NAMALWA (cell line): ENCODE measurements at regions not wholly inside any gene's neighbourhood (a gene's known extent, or its start where the extent isn't known, plus 50 kb on each side); places are given as distances from the start of the nearest gene placed in this dataset.
"Not testable (repeated sequence)": the region's sequence is repeated elsewhere in the genome, so short reads cannot be mapped to it uniquely, and the experiment has no call there.

Experiments used
- DNase-seq: peaks from one replicate; pipeline ENCODE4 v3.0.0-alpha.2; 2015; ENCODE audit warnings: low spot score

DNA sequence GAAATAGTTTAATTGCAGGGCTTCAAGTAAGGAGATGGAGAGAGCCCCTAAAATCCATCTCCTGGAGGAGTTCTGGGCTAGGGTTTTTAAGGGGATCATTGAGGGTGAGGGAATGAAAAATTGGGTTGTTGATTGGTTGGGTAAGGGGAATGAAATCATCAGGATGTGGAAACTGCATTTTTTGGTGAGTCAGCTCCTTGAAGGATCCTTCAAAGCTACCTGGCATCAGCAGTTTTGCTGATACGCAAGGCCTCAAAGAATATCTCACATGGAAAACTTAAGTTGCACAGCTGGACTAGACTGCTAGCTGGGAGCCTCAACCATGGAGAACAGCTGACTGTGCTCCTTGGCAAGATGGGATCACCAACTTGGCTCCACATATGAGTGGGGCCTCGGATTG lies 136.7 kb downstream of the FGF10 start:
- DNase-seq: no peak

DNA sequence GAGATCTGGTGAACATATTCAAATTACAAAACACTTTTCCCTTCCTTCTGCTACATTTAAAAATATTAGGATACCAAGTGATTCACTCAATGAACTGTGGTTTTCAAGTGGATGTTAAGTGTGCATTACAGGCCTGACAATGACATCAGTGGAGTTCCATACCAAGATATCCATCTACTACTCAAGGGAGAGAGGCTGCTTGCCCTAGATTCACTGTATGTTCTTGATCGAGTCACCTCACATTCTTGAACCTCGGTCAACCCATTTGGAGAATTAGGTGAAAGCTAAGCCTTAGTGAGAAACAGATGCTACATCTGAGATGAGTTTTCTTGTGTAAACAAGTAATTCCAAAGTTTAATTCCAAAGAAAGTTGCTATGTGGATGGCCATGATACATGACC lies 142.2 kb downstream of the FGF10 start:
- no peak for DNase-seq

- no peak for DNase-seq
Observed at GRCh38 chr5:44245935-44246334, 143.3 kb downstream of the FGF10 start.

- DNase-seq: no peak
Observed at GRCh38 chr5:44242791-44243190, 146.4 kb downstream of the FGF10 start.

DNA sequence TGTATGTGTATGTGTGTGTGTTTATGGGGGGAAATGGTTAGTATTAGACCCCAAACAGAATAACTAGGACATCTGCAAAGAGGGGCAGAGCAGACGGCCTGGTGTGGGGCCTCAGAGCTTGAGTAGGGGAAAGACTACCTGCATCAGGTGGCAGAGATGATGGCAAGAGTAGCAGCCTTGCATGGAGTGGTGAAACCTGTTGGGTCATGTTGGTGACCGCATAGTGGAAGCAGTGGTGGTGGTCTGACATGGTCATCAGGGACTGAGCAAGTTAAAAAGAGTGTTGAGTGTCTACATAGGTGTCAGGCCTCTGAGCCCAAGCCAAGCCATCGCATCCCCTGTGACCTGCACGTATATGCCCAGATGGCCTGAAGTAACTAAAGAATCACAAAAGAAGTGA lies 153.2 kb downstream of the FGF10 start:
- DNase-seq: no peak

- no peak for DNase-seq
Observed at GRCh38 chr5:44233691-44234090, 155.5 kb downstream of the FGF10 start.

DNA sequence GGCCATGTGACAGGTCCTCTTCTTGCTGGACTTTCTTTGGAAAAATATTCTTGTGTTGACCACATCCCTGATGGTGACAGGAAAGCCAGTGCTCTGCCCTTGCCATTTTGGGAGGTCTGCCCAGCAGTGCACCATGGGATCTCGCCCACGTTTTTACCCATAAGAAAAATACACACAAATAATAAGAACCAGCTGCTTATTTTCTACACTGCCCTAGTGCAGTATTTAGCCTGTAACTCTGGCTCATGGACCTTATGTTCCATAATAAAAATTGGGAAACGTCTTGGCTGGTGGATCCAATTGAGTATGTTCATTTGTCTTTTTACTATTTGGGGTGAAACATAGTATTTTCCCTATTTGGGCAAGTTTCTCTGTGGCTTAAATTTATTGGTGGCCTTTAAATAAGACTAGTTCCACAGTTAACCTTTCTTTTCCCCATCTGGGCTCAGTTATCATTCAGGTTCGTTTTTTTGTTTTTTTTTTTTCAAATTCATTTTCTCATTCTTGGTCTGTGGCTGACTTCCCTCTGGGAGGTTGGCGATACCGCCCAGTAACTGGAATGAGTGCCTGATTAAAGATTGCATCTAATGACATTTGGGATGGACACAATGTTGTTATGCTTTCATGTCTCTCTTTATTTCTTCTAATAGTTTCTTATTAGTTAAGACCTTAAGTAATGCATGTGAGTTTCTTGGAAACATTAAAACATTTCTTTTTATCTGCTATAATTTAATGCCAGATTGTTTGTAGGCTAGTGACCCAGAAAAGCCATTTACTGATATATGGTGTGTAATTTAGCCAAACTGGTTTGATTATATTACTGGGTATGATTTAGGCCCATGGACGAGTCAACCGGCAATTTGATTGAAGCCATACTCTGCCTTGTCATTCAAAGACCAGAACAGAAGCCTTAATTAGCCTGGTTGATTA lies 163.7 kb downstream of the FGF10 start:
- no peak for DNase-seq

- DNase-seq: no peak
Observed at GRCh38 chr5:44199408-44199807, 189.8 kb downstream of the FGF10 start.

DNA sequence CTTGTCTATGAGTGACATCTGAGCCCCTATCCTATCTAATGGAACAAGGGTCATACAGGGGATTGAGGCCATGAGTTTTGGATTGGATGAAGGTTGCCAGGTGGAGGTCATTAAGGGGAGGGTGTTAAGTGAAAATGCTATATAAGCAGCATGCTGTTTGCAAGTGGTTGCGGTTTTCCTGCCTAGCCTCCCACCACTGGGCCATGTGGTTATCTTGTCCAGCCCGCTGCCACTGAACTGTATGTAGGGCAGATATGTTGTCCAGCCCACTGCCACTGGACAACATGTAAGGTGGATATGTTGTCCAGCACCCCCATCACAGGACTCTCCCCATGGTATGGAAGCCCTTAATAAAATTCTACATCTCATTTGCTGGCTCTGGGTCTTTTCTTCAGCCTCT lies 200.0 kb downstream of the FGF10 start:
- DNase-seq: no peak

GRCh38 chr5:44187973-44188372 lies 201.2 kb downstream of the FGF10 start:
- no peak for DNase-seq

- DNase-seq: no peak
Observed at GRCh38 chr5:44183753-44184152, 205.5 kb downstream of the FGF10 start.

- no peak for DNase-seq
Observed at GRCh38 chr5:44183312-44183711, 205.9 kb downstream of the FGF10 start.

DNA sequence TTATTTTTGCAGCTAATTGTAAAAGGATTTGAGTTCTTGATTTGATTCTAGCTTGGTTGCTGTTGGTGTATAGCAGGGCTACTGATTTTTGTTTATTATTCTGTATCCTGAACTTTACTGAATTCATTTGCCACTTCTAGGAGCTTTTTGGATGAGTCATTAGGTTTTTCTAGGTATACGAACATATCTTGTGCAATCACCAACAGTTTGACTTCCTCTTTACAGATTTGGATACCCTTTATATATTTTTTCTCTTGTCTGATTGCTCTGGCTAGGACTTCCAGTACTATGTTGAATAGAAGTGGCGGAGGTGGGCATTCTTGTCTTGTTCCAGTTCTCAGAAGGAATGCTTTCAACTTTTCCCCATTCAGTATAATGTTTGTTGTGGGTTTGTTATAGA lies 210.8 kb downstream of the FGF10 start:
- DNase-seq: no peak

- no peak for DNase-seq
Observed at GRCh38 chr5:44167540-44167939, 221.7 kb downstream of the FGF10 start.

- DNase-seq: no peak
Observed at GRCh38 chr5:44160369-44160768, 228.9 kb downstream of the FGF10 start.

DNA sequence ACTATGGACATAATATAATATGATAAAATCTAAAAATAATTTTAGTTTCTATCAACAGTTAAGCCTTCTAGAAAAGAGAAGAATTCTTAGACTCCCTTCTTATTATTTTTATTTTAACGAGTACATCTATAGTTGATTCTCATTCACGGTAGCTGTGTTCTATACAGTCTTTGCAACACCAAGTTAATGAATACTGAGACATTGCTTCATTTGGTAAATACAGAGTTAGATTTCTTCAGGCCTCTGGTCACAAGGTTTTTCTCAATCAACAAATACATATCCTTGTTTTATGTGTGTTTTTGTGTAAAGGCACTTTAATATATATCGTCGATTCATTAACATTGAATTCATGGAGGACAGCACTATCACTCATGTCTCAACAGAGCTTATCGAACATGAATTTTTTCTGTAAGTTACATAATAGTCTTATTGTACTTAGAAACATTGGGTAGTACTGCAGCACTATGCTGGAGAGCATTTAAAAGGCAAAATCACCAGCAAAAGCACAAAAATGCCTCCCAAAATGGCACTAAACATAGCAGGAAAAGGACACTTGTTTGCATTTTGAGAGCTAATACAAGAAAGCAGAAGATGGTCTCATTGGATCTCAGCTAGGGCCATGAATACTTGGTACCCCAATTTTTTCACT lies 239.0 kb downstream of the FGF10 start:
- DNase-seq: no peak

GRCh38 chr5:44117947-44118346 lies 271.3 kb downstream of the FGF10 start:
- DNase-seq: not testable (repeated sequence)

DNA sequence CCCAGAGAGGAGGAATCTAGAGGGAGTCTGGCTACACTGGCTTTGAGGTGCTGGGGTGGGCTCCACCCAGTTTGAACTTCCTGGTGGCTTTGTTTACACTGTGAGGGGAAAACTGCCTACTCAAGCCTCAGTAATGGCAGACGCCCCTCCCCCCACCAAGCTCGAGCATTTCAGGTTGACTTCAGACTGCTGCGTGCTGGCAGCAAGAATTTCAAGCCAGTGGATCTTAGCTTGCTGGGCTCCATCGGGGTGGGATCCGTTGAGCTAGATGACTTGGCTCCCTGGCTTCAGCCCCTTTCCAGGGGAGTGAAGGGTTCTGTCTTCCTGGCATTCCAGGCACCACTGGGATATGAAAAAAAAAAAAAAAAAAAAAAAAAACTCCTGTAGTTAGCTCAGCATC lies 281.0 kb downstream of the FGF10 start:
- DNase-seq: not testable (repeated sequence)

DNA sequence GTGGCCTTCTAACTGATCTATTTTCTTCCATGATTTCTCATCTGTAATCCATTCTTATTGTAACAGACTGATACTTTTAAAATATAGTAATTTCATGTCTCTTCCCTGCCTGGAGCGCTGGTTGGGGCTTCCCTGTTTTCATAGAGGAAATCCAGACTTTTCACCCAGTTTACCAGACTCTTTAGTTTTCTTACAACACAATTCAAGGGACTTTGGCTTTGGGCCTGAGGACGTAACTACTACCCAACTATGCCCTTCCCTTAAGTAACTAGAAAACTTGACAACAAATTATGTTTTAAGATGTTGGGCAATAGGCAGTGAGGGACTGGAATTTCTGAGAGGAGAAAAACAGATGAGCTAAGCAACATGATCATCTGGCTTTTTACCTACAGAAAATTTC lies 289.6 kb downstream of the FGF10 start:
- DNase-seq: no peak

DNA sequence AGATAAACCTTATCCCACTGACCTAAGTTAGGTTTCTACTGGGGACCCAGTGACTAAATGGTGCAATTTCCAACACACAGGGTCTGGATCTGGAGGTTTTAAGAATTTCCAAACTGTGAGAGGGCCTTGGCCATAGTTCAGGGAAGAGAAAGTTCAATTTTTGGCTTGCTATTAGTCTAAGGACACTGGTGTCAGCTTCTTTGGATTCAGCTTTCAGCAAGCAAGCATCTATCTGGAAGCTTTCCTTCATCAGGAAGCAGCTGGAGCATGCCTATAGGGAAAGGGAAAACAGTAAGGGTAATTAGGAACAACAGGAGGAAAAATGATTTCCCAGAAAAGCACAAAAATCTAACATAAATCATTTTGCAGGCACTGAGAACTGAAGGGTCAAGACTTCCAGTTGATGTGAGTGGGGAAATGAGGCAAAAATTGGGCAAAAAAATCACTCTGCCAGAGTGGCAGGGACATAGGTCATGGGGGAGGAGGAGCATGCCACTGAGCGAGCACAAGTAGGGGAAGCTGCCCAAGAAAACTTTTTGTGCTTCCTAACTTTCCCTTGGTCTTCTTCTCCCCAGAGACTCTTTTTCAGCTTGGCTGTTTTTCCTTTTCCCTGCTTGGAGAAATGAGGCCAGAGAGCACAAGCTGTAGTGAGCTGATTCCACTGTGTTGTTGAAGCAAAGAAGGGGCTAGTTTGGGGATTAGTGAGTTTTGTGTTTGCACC lies 299.6 kb downstream of the FGF10 start:
- no peak for DNase-seq

- DNase-seq: no peak
Observed at GRCh38 chr5:44085083-44085482, 304.1 kb downstream of the FGF10 start.

GRCh38 chr5:44074547-44074946 lies 314.7 kb downstream of the FGF10 start:
- DNase-seq: not testable (repeated sequence)

- no peak for DNase-seq
Observed at GRCh38 chr5:44051591-44051990, 337.6 kb downstream of the FGF10 start.
